A673 (cell line): ENCODE measurements at regions not wholly inside any gene's neighbourhood (a gene's known extent, or its start where the extent isn't known, plus 50 kb on each side); places are given as distances from the start of the nearest gene placed in this dataset.

ENCODE experiments used
- BruUV-seq: library from RNA; stranded (reverse); fragments of 400-500 nt; replicated peaks from 2 replicates; lab custom pipeline; 2021; lab: Mats Ljungman, UMichigan
- CTCF ChIA-PET: fragments of 300-600 bp; sonication (Branson Sonifier 250); formaldehyde crosslinking; loops from one replicate; lab custom pipeline; 2022; ENCODE audit warnings: antibody characterized with exemption; lab: Charles Lee
- POLR2A ChIA-PET: fragments of 300-600 bp; sonication (Branson Sonifier 250); formaldehyde crosslinking; loops from one replicate; lab custom pipeline; 2022; ENCODE audit warnings: antibody characterized with exemption; ENCODE audit not compliant: low non-redundant PET; lab: Charles Lee
- DNase-seq: peaks from one replicate; pipeline ENCODE4 v3.0.0-alpha.2; 2015; ENCODE audit warnings: low spot score
- H3K27ac ChIP-seq: fragments of 200-600 bp; sonication (generic); 2 replicates; pipeline ENCODE4 v1.5.1; 2016; ENCODE audit warnings: mixed run types, low read depth, mild to moderate bottlenecking, mixed read lengths, antibody characterized with exemption, low read length; ENCODE audit not compliant: poor library complexity, severe bottlenecking
- H3K27me3 ChIP-seq: fragments of 200-600 bp; sonication (generic); replicated peaks from 2 replicates; pipeline ENCODE4 v1.6.1; 2017; ENCODE audit warnings: mixed run types, low read depth, mild to moderate bottlenecking, mixed read lengths, antibody characterized with exemption, low read length; ENCODE audit not compliant: insufficient read depth, poor library complexity
- H3K36me3 ChIP-seq: fragments of 200-600 bp; sonication (generic); 2 replicates; pipeline ENCODE4 v1.6.1; 2016; ENCODE audit warnings: mixed run types, mild to moderate bottlenecking, mixed read lengths, antibody characterized with exemption, low read length; ENCODE audit not compliant: insufficient read depth, poor library complexity, severe bottlenecking
- H3K4me1 ChIP-seq: fragments of 200-600 bp; sonication (generic); 2 replicates; pipeline ENCODE4 v1.6.1; 2017; ENCODE audit warnings: mixed run types, mild to moderate bottlenecking, mixed read lengths, antibody characterized with exemption, low read length; ENCODE audit not compliant: insufficient read depth, poor library complexity, severe bottlenecking
- H3K4me3 ChIP-seq: fragments of 200-600 bp; sonication (generic); 2 replicates; pipeline ENCODE4 v1.5.1; 2016; ENCODE audit warnings: low read depth, mixed run types, mild to moderate bottlenecking, mixed read lengths, low read length; ENCODE audit not compliant: poor library complexity, severe bottlenecking
- H3K9me3 ChIP-seq: fragments of 200-600 bp; sonication (generic); 2 replicates; pipeline ENCODE4 v1.6.1; 2016; ENCODE audit warnings: mixed run types, low read depth, mild to moderate bottlenecking, mixed read lengths, antibody characterized with exemption, low read length; ENCODE audit not compliant: poor library complexity, severe bottlenecking
- EZH2 ChIP-seq: fragments of 200-600 bp; sonication (generic); IDR thresholded peaks from 2 replicates; pipeline ENCODE4 v1.6.1; 2017; ENCODE audit warnings: borderline replicate concordance, low read depth, mild to moderate bottlenecking, mixed read lengths, antibody characterized with exemption, low read length; ENCODE audit not compliant: poor library complexity, severe bottlenecking
- intact Hi-C: fragments of 100-400 bp; cut with micrococcal nuclease; formaldehyde crosslinking; loops from one replicate; pipeline ENCODE4 v1.10.0; 2022; ENCODE audit not compliant: unreplicated experiment
- TF ChIP-seq, protein P1 (sequence below): fragments of 300-800, 200-600 bp; sonication (generic); conservative IDR thresholded peaks from 2 replicates; pipeline ENCODE4 v1.5.1; 2017; ENCODE audit warnings: low read depth, mild to moderate bottlenecking, antibody characterized with exemption, low read length, moderate library complexity, mixed read lengths

DNA sequence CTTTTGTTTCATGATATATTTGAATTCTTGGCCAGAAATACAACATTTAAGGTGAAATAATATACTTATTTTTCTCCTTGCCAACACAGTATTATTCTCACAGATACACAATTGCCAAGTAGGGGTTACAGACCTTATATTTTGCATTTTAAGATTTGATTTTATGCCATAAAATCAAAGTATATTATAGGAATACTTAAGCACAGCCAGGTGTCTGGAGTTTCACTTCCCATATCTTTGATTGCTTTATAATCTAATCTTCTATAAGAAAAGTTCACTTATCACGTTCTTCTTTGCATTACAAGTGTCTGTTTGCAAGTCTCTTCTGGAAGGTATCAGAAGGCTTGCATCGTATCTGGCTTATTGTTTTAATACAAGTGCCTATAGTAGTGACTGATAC is 327.7 kb upstream of the MANEA start:
- no peaks in the 10 kb centered on the region for H3K27me3 ChIP-seq
- no TSS peak for BruUV-seq
- no peak for TF ChIP-seq EZH2
- TF ChIP-seq, protein P1, sequence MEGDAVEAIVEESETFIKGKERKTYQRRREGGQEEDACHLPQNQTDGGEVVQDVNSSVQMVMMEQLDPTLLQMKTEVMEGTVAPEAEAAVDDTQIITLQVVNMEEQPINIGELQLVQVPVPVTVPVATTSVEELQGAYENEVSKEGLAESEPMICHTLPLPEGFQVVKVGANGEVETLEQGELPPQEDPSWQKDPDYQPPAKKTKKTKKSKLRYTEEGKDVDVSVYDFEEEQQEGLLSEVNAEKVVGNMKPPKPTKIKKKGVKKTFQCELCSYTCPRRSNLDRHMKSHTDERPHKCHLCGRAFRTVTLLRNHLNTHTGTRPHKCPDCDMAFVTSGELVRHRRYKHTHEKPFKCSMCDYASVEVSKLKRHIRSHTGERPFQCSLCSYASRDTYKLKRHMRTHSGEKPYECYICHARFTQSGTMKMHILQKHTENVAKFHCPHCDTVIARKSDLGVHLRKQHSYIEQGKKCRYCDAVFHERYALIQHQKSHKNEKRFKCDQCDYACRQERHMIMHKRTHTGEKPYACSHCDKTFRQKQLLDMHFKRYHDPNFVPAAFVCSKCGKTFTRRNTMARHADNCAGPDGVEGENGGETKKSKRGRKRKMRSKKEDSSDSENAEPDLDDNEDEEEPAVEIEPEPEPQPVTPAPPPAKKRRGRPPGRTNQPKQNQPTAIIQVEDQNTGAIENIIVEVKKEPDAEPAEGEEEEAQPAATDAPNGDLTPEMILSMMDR = no peak
- H3K9me3 ChIP-seq = no peaks in the 10 kb centered on the region
- no peak for DNase-seq
- H3K36me3 ChIP-seq = no peaks in the 10 kb centered on the region
- POLR2A ChIA-PET = no interaction called here
- no peak overlapping the region for H3K4me3 ChIP-seq
- peaks cover 13% of the 10 kb centered on the region for H3K4me1 ChIP-seq
- intact Hi-C loops = no loop called here
- H3K27ac ChIP-seq = no peak overlapping the region
- CTCF ChIA-PET = no interaction called here

DNA sequence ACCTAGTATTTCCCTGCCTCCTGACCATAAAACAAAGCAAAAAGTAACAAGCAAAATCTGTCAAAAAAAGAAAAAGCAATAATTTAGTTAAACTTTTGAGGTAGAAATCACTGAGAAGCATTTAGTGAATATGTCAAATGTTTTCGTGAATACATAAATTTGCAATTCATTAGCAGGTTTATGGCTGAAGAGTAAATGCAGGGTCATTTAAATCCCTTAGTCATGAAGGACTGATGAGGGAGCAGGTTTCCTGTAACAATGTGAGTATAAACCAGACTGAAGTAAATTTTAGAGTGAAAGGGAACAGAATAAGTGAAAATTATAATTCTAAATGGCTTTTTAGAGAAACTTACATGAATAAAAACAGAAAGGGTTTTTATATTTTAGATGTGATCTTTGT is 313.5 kb upstream of the MANEA start:
- H3K27me3 ChIP-seq = no peaks in the 10 kb centered on the region
- TF ChIP-seq, protein P1 = no peak
- no peak for TF ChIP-seq EZH2
- ChIA-PET CTCF (no interaction called here), POLR2A (no interaction called here)
- no peak for DNase-seq
- no peaks in the 10 kb centered on the region for H3K36me3 ChIP-seq
- H3K4me1 ChIP-seq = no peaks in the 10 kb centered on the region
- intact Hi-C loops = no loop called here
- H3K4me3 ChIP-seq = no peak overlapping the region
- no peak overlapping the region for H3K27ac ChIP-seq
- BruUV-seq = no TSS peak
- H3K9me3 ChIP-seq = no peaks in the 10 kb centered on the region

DNA sequence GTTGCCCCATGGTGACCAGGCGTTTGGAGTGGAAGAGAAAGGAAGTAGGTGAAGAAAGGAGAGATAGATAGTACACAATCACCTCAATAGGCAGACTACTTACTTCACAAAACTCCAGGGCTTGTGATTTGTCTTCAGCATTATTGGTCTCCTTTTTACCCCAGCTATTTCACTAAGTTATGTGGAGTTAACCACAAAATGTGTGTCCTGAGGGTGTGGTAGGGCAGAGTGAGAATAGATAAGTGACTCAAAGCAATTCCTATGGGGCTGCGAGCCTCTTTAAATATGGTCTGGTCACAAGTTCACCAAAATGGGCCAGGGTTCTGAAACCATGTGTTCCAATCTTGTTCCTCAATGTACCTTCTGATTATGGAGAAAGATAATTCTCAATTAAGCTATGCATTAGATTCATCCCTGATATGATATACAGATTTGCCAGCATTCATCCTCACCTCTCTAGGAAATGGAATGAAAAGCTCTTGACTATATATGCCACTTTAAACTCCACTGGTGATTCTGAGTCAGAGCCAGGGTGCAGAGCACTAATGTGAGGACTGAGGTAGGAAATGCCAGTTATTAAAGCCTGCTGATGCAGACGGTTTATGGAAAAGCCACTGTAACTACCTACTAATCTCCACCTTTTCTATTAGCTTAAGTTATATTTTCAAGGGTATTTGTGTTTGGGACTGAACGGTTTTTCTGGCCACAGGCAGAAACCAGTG is 310.6 kb upstream of the MANEA start:
- no peak for TF ChIP-seq EZH2
- TF ChIP-seq, protein P1 = no peak
- CTCF ChIA-PET = no interaction called here

More for the DNA sequence above, 310.6 kb upstream of the MANEA start:
- no peaks in the 10 kb centered on the region for H3K9me3 ChIP-seq
- DNase-seq = no peak
- no TSS peak for BruUV-seq
- no peak overlapping the region for H3K4me3 ChIP-seq
- H3K27me3 ChIP-seq = no peaks in the 10 kb centered on the region
- intact Hi-C loops = no loop called here
- H3K4me1 ChIP-seq = no peaks in the 10 kb centered on the region
- POLR2A ChIA-PET = no interaction called here
- no peaks in the 10 kb centered on the region for H3K36me3 ChIP-seq
- no peak overlapping the region for H3K27ac ChIP-seq
